HG02642 (cell line): ENCODE measurements at regions not wholly inside any gene's neighbourhood (a gene's known extent, or its start where the extent isn't known, plus 50 kb on each side); places are given as distances from the start of the nearest gene placed in this dataset.
A peak's percentile ranks its signal among the peaks of the same experiment; 100 is the strongest.

Source experiments
- ATAC-seq: cut with Tn5 transposase; IDR thresholded peaks from one replicate; pipeline ENCODE4 v1.9.1; 2021; ENCODE audit warnings: mild to moderate bottlenecking; ENCODE audit not compliant: unreplicated experiment, poor library complexity

DNA sequence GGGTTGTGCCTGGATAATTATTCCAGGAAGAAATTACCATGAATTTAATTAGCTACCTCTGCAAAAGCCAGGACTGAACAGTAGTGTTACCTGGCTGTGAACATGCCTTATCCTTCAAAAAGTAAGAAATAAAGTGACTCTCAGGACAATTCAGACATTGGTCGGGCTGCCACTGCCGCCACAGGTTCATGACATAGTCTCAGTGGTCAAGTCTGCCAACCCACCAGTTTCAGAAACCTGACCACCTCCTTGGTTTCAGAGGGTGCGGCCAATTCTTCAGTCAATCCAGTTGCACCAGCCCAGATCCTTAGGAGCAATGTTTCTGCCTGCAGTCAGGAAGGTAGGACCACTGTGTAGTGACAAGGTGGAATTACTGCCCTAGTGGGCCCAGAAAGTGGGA lies 593.1 kb upstream of the DAB2 start:
- no peak for ATAC-seq

DNA sequence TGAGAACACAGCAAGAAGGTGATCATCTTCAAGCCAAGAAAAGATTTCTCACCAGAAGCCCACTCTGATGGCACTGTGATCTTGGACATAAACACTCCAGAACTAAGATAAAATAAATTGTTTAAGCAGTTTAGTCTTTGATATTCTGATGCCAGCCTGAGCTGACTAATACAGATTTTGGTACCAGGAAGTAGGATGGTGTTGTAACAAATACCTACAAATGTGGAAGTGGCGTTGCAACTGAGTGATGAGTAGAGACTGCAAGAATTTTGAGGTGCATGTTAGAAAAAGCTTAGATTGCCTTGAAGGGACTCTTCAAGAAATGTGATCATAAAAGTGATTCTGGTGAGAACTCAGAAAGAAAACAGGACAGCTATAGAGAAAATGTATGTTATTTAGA lies 592.4 kb upstream of the DAB2 start:
- no peak for ATAC-seq

DNA sequence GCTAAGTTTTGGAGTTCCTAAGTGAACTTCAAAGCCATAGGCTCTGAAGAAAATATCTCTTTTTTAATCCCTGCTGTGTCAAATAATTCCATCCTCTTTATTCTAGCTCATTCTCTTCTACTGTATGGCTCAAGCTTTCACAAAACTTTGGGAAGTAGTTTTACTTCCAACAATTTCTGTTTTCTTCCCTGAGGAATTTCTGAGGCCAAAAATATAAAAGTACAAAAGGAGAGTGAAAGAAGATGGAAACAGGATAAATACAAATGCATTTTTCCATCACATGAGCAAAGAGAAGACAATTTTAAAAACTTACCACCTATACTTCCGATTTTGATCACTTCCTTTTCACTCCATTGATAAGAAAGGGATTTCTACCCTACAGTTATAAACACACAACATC lies 585.7 kb upstream of the DAB2 start:
- no peak for ATAC-seq

DNA sequence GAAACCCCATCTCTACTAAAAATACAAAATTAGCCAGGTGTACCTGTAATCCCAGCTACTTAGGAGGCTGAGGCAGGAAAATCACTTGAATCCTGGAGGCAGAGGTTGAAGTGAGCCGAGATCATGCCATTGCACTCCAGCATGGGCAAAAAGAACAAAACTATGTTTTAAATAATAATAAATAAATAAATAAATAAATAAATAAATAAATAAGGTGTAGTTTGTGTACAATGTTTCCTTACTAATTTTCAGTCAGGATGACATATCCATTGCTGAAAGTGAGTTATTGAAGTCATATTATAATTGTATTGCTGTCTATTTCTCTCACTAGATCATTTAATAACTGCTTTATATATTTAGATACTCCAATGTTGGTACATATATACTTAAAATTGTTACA lies 581.5 kb upstream of the DAB2 start:
- ATAC-seq, result no peak

DNA sequence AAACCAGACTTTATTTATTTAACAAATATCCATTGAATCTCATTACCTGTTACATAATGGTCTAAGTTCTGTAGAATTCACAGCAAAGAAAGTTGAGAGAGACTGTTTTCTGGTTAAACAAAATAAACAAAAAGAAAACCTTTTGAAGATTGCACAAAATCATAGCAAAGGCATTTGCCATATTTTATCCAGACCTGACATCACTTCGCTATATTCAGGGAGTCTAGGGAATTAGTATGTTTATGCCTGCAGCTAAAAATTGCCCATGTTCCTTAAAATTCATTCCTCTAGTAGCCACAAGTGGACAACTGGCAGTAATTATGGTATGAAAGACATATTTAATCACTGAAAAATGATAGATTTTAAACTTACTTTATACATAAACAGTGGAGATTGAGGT lies 577.0 kb upstream of the DAB2 start:
- ATAC-seq, result no peak

DNA sequence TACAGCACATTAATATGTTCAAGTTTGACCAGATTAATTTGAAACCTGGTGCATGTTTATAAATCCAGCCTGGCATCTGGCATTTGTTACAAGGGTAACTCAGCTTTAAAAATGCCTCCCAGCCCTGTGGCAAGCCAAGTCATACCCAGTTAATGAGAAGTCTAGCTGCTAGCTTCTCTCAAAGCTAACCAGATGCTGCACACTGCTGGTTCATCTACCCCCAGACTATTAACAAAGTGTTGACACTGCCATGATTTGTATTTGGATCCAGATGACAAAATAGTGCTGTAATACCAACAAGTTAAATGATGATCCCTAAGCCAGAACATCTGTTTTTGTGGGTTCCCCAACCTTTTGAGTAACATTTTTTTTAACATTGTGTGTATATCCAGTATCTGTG lies 573.7 kb upstream of the DAB2 start:
- ATAC-seq, result no peak

DNA sequence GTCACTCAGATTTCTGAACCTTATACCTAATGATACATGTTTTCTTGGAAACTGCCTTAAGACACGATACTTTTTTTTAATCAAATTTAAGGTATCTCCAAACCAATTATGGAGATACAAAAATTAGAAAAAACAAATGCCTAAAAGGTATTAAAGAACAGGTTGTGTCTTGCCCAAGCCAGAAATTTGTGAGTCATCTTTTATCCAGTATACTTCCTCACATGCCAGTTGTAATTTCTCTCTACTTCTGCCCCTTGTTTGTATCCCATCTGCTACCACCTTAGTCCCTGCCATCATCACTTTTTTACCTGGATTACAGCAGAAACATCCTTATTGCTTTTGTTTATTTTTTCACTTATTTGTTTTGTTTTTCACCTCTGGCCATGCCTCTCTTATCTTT lies 571.2 kb upstream of the DAB2 start:
- no peak for ATAC-seq

DNA sequence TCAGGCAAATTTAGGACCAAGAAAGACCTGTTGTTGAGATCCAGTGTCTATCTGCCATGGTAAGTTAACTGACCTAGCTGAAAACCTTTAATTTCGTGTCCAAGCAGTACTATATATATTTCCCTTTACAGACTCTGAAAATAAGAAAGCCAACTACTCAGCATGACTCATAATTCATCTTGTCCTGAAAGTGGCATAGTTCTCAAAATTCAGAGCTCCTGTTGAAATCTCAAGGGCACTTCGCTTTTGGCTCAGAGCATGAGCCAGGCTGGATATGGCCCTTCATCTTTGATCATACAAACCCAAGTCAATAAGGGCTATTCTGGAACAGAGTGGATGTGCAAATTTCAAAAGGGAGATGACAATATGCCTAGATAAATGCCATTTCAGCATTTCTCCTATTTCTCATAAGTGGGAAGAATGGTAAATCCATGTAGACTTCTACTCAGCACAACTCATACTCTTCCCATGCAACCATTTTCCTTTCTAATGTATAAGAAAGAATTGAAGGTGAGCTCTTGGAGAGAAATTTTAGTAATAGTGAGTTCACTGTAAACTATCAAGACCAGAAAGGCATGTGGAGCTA lies 567.9 kb upstream of the DAB2 start:
- no peak for ATAC-seq

DNA sequence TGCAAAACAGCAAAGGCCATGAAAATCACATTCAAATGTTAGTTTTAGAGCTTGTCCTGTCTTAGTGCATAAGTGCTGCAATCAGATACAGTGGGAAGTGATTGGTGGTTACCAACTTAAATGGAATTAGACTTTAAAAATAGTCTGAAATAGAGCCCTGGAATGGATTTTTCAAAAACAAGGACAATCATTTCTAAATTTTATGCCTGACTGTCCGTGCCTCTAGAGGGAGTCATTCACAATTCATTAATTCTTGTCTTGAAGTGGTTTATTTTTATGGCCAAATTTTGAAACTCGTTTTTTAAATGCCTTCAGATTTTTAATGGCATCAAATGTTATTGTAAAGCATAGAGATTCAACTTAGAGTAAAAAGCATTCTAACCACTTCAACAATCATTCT lies 561.8 kb upstream of the DAB2 start:
- no peak for ATAC-seq

DNA sequence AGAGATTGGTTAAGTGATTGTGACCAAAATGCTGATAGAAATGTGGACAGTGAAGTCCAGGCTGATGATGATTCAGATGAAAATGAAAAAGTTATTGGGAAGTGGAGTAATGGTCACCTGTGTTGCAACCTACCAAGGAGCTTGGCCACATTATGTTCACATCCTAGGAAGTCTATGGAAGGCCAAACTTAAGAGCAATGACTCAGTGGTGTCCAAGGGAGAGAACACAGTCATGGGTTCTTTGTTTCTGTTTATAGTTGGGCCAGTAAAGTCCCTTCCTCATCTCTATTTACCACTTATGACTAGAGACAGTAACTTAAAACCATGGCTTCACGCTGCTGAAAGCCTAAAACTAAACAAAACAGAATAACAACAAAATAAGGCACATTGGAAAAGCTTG lies 555.3 kb upstream of the DAB2 start:
- ATAC-seq, result no peak

DNA sequence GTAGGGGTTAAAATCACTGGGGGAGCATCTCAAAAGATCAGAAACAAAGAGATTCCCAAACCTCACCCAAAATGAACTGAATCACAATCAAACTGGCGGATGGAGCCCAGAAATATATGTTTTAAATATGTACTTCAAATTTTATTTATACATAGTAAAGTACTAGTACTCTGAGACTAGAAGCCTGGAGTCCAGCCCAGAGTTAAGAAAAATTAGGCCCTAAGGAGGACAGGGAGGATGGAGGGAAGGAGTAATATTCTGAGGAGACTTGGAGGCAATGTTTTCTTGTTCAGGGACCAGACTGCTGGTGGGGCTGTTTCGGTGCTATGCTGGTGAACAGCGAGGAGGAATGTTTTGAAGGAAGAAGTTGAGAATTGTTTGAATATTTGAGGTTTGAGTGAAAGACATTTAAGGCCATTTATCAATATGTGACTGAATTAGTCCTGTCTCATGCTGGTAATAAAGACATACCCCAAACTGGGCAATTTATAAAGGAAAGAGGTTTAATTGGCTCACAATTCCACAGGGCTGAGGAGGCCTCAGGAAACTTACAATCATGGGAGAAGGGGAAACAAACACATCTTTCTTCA lies 552.4 kb upstream of the DAB2 start:
- no peak for ATAC-seq

DNA sequence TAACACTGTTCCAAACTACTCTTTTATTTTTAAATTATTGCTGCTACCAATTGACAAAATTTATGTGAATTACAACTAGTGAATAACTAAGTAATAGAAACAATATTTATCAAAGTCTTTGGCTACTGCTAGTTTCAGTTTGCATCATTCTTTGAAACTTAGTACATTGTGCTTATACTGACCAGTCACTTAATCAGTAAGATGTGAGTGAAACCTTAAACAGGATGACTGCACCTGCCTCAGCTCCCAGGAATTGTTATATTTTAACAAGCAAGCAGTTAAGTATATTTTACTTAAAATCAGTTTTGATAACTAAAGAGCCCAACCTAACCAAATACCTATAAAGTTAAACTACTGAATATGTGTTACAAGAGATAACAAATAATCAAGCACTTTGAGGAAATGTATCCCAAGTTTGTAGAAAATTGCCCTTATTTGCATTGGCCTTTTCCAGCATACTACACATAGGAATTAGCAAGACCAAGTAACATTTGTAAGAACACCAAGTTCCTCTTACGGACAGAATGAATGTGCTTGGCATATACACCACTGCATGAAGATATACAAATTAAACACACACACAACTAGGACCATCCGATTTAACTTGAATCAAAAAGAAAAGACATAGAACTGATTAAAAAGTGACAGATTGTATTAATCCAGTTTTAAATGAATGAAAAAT lies 545.5 kb upstream of the DAB2 start:
- ATAC-seq, result no peak

DNA sequence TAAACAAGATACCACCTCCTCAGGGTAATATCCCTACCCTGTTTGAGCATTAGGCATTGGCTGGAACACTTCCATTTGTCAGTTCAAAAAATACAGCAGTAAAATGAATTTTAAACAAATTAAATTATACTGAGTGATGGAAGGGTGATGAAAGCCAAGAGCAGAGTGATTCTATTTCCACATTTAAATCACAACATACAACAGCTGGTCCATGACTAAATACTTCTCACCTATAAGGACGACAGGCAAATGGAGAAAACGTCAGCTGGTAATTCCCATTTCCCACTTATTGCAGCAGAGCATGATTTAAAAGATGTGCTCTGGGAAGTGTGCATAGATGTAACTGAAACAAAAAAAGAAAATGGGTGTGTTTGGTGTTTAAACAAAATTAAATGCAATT lies 543.6 kb upstream of the DAB2 start:
- no peak for ATAC-seq

DNA sequence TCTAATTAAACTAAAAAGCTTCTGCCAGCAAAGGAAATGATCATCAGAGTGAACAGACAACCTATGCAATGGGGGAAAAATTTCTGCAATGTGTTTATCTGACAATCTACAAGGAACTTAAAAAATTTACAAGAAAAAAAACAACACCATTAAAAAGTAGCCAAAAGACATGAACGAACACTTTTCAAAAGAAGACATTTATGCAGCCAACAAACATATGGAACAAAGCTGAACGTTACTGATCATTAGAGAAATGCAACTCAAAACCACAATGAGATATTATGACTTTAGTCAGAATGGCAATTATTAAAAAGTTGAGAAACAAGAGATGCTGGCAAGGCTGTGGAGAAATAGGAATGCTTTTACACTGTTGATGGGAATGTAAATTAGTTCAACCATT lies 530.4 kb upstream of the DAB2 start:
- ATAC-seq, result no peak

DNA sequence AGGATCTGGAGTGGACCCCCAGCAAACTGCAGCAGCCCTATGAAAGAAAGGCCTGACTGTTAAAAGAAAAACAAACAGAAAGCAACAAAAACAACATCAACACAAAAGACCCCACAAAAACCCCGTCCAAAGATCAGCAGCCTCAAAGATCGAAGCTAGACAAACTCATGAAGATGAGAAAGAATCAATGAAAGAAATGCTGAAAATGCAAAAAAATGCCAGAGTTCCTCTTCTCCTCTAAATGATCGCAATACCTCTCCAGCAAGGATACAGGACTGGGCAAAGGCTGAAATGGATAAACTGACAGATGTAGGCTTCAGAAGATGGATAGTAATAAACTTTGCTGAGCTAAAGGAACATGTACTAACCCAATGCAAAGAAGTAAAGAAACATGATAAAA lies 526.3 kb upstream of the DAB2 start:
- ATAC-seq, result no peak

DNA sequence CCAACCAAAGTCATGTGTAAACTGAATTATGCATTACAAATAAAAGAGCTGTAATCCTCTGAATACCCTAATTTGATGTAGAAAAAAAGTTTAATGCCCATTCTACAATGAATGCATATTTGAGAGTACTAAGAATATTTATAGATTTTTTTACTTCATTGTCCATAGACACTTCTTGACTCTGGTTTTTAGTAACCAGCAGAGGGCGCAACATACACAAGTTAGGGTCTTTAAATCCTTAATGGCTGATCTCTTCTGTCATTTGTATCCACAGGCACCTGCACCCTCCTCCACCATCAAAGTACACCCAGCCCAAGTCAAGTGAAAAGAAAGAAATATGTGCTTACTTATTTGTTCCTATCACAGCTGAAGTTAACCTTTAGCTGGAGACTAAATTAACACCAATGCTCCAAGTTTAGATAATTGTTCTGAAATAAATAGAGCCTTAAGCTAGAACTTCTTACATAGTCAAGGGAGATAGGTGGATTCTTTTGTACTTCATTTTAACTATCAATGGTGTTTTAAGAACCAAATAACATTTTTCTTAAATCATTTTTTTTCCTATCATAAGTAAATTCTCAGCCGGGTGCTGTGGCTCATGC lies 524.2 kb upstream of the DAB2 start:
- ATAC-seq, result peak; percentile 89

DNA sequence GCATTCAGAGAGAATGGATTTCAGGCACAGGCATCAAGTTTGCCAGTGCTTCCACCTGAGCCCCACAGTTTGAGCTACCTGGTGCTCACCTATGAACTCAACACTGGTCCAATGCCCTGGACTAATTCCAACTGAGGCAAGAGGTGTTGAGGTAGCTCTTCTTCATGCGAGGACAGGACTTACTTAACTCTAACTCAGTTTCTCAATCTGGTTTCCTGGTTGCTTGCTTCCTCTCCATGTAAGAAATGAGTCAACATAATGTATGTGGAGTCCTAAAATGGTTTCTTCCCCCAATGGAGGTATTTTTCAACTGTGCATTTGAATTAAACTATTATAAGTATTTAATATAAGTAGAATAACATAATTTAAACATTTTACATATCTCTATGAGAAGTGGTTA lies 523.6 kb upstream of the DAB2 start:
- ATAC-seq, result no peak

DNA sequence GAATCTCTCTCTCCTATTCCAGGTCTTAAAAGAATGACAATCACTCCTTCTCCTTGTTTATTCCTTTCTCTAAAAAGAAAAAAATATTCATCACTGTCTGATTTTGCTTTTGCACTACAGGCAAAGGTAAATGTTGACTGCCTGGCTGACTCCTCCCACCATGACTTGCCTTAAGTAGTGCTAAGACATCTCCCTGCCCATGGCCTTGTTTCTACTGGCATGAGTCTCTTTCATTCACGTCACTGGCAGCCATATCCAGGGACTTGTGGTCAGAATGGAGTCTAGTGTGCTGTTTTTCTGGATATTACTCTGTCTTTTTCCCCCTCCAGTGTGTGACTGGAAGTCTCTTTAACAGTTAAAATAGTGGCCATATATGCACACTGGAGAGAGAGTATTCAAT lies 522.9 kb upstream of the DAB2 start:
- no peak for ATAC-seq

DNA sequence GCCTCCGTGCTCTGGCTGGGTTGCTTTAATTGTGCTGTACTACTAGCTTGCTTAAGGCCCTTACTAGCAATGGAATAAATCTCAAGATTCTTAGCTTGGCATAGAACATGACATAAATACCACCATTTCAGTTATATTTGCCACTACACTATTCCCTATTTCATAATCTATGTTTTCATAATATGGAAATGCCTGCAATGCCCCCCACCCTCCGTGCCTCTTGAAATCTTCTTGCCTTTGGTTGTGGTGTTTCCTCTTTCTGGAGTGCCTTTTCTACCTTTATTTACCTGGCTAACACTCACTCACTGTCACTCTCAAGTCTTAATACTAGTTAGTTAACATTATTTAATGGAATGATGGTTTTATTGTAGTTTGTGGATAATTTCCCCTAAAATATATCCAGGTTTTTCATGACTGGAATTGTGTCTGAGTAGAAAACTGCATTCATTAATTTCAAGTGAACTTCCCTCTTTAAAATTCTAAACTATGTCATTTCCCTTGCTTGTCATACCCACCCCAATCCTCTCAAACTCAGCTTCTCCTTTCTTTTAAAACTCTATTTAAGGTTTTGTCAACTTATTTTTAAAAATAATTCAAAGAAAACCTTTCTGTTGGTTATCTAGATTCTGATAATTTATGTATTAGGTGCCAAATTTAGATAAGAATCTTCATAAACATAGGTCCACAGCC lies 521.7 kb upstream of the DAB2 start:
- no peak for ATAC-seq

DNA sequence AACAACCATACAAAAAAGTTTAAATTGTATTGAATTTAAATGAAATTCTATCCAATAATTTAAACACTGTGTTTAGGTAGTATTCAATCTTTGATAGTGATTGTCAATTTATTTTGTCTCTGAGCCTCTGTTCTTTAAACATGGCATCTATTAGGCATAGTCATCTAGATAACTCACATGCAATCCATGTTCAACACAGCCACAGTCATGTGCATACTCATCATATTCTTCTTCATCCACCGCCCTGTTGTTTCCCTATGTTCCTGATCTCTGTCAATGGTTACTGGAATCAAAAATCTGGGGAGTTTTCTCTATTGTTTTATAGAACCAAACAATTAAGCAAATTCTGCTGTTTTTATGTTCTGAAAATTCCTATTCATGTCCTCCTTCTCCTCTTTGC lies 521.1 kb upstream of the DAB2 start:
- ATAC-seq, result no peak

DNA sequence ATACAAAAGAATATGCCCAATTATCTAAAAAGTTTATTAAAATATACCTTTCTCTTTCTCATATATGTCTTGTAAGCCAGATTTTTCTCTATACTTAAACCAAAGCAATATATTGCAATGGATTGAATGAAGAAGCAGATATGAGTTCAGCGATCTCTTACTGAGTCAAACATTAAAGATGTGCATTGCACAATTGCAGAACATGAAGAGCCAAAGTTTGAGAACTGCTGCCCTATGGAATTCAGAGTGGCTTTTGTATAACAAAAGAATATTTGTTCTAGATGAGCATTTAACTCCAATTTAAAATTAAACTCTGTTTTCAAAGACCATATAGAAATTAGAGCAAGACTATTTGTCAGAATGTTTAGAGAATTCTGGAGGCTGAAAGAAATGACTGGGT lies 519.0 kb upstream of the DAB2 start:
- ATAC-seq, result no peak
